Ascending aorta (tissue), 2 donors: ENCODE measurements at regions not wholly inside any gene's neighbourhood (a gene's known extent, or its start where the extent isn't known, plus 50 kb on each side); places are given as distances from the start of the nearest gene placed in this dataset.

Experiments used
- DNase-seq, 2 donors: peaks; one replicate each; pipeline ENCODE4 v3.0.0-alpha.2; 2019; ENCODE audit warnings: low spot score in 2 of 2
- H3K27ac ChIP-seq, 2 donors: fragments of 200-600 bp; sonication (generic); one replicate each; pipeline ENCODE4 v1.5.1; 2016 to 2017; ENCODE audit warnings: mild to moderate bottlenecking in 1 of 2
- H3K27me3 ChIP-seq: fragments of 200-600 bp; sonication (generic); one replicate; pipeline ENCODE4 v1.5.1; 2017
- H3K36me3 ChIP-seq, 2 donors: fragments of 200-600 bp; sonication (generic); one replicate each; pipeline ENCODE4 v1.5.1; 2016
- H3K4me1 ChIP-seq, 2 donors: fragments of 200-600 bp; sonication (generic); one replicate each; pipeline ENCODE4 v1.5.1; 2016 to 2017; ENCODE audit warnings: mild to moderate bottlenecking in 1 of 2
- H3K4me3 ChIP-seq, 2 donors: fragments of 200-600 bp; sonication (generic); one replicate each; pipeline ENCODE4 v1.5.1; 2016 to 2017; ENCODE audit warnings: mild to moderate bottlenecking in 1 of 2
- H3K9me3 ChIP-seq, 2 donors: fragments of 200-600 bp; sonication (generic); one replicate each; pipeline ENCODE4 v1.5.1; 2016
- intact Hi-C: fragments of 100-400 bp; cut with DNase I; formaldehyde crosslinking; loops from one replicate; pipeline ENCODE4 v1.15.1; 2023
- TF ChIP-seq, protein P1 (sequence below), 3 experiments: fragments of 200-600 bp in 2 of 3; fragments of 450-650 bp in 1 of 3; sonication (generic) in 2 of 3; IDR thresholded peaks; one replicate each; pipeline ENCODE4 v1.5.1; 2016 to 2019; ENCODE audit warnings: antibody characterized with exemption in 3 of 3, mild to moderate bottlenecking in 1 of 3, moderate library complexity in 1 of 3

- no peak for DNase-seq
- Histone ChIP-seq H3K4me3 (no peak overlapping the region), H3K27me3 (no peaks in the 10 kb centered on the region), H3K9me3 (no peaks in the 10 kb centered on the region), H3K36me3 (no peaks in the 10 kb centered on the region), H3K4me1 (no peaks in the 10 kb centered on the region), H3K27ac (no peak overlapping the region)
- intact Hi-C loops: no loop called here
- TF ChIP-seq, protein P1, sequence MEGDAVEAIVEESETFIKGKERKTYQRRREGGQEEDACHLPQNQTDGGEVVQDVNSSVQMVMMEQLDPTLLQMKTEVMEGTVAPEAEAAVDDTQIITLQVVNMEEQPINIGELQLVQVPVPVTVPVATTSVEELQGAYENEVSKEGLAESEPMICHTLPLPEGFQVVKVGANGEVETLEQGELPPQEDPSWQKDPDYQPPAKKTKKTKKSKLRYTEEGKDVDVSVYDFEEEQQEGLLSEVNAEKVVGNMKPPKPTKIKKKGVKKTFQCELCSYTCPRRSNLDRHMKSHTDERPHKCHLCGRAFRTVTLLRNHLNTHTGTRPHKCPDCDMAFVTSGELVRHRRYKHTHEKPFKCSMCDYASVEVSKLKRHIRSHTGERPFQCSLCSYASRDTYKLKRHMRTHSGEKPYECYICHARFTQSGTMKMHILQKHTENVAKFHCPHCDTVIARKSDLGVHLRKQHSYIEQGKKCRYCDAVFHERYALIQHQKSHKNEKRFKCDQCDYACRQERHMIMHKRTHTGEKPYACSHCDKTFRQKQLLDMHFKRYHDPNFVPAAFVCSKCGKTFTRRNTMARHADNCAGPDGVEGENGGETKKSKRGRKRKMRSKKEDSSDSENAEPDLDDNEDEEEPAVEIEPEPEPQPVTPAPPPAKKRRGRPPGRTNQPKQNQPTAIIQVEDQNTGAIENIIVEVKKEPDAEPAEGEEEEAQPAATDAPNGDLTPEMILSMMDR (IDR thresholded peaks at IDR 0.05): no peak
Observed at GRCh38 chr1:4010284-4010683, 110.2 kb upstream of the C1orf174 start.

GRCh38 chr1:4010814-4011605, 110.9 kb upstream of the C1orf174 start:
- no peak for DNase-seq
- H3K27ac ChIP-seq: no peak overlapping the region
- TF ChIP-seq, protein P1 (IDR thresholded peaks at IDR 0.05): no peak
- H3K27me3 ChIP-seq: no peaks in the 10 kb centered on the region
- intact Hi-C loops: no loop called here
- H3K4me3 ChIP-seq: no peak overlapping the region
- H3K9me3 ChIP-seq: no peaks in the 10 kb centered on the region
- no peaks in the 10 kb centered on the region for H3K4me1 ChIP-seq
- no peaks in the 10 kb centered on the region for H3K36me3 ChIP-seq

GRCh38 chr1:4016351-4017130, 116.5 kb upstream of the C1orf174 start:
- TF ChIP-seq, protein P1 (IDR thresholded peaks at IDR 0.05): no peak
- Histone ChIP-seq H3K9me3 (no peaks in the 10 kb centered on the region), H3K4me1 (no peaks in the 10 kb centered on the region), H3K36me3 (no peaks in the 10 kb centered on the region), H3K27me3 (no peaks in the 10 kb centered on the region), H3K27ac (no peak overlapping the region), H3K4me3 (no peak overlapping the region)
- DNase-seq: no peak
- intact Hi-C loops: no loop called here

DNA sequence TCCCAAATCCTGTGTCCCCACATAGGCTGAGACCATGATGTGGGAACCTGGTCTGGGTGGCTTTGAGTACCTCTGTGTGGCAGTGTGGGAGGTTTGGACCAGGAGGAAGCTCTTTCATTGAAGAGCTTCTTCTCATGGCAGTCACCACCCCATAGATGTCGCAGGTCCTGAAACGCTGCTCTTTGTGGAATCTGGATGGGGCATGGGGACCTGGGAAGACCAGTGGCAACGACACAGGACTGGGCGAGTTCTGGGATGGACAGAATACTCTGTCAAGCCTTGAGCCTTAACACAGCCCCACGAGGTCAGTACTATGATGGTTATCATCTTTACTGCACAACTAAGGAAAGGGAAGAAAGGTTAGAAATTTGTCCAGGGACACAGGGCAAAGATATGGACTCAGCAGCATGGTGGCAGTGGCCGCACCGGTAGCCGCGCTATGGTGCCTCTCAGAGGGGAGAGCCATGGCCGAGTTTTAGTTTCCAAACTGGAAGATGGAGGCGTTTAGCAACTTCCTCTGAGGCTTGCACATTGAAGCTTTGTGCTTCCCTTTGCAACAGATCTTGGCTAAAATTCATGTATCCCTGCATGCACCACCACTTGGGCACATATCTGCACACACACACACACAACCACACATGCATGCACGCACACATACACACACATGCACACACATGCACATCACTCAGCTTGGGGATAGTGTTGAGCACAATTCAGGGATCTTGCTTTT, 117.7 kb upstream of the C1orf174 start:
- DNase-seq: no peak
- H3K36me3 ChIP-seq: no peaks in the 10 kb centered on the region
- H3K4me3 ChIP-seq: no peak overlapping the region
- intact Hi-C loops: no loop called here
- TF ChIP-seq, protein P1 (IDR thresholded peaks at IDR 0.05): no peak
- no peaks in the 10 kb centered on the region for H3K27me3 ChIP-seq
- H3K9me3 ChIP-seq: no peaks in the 10 kb centered on the region
- no peak overlapping the region for H3K27ac ChIP-seq
- H3K4me1 ChIP-seq: no peaks in the 10 kb centered on the region

GRCh38 chr1:4018466-4019146, 118.5 kb upstream of the C1orf174 start:
- no peaks in the 10 kb centered on the region for H3K27me3 ChIP-seq
- no peak overlapping the region for H3K4me3 ChIP-seq
- H3K4me1 ChIP-seq: no peaks in the 10 kb centered on the region
- intact Hi-C loops: no loop called here
- no peaks in the 10 kb centered on the region for H3K36me3 ChIP-seq
- TF ChIP-seq, protein P1 (IDR thresholded peaks at IDR 0.05): no peak
- H3K27ac ChIP-seq: no peak overlapping the region
- no peaks in the 10 kb centered on the region for H3K9me3 ChIP-seq
- no peak for DNase-seq
